Astrocyte of the spinal cord (primary cell): ENCODE measurements at regions not wholly inside any gene's neighbourhood (a gene's known extent, or its start where the extent isn't known, plus 50 kb on each side); places are given as distances from the start of the nearest gene placed in this dataset.

Experiments used
- DNase-seq: peaks from one replicate; pipeline ENCODE4 v3.0.0; 2011; ENCODE audit warnings: low read depth, low spot score
- H3K4me3 ChIP-seq: 2 replicates; pipeline ENCODE4 v1.5.1; 2011; ENCODE audit warnings: low read depth, mild to moderate bottlenecking, low read length, moderate library complexity
- CTCF ChIP-seq: IDR thresholded peaks from 2 replicates; pipeline ENCODE4 v1.5.1; 2012; ENCODE audit warnings: low read depth, mild to moderate bottlenecking, low read length, inconsistent platforms
- in situ Hi-C: cut with HindIII; loops from 2 replicates; pipeline ENCODE4 v1.10.0; 2017; ENCODE audit warnings: low sequenced_read_pairs

- in situ Hi-C loops, result no loop called here
- TF ChIP-seq CTCF, result no peak
Measured at GRCh38 chr18:40274618-40275196, 1680.3 kb upstream of the PIK3C3 start.

GRCh38 chr18:40272630-40273231 lies 1682.3 kb upstream of the PIK3C3 start:
- no peak for TF ChIP-seq CTCF
- in situ Hi-C loops, result no loop called here
- no peak overlapping the region for H3K4me3 ChIP-seq
- peak; percentile 22 for DNase-seq

More at GRCh38 chr18:40274618-40275196, 1680.3 kb upstream of the PIK3C3 start:
- H3K4me3 ChIP-seq, result no peak overlapping the region
- no peak for DNase-seq

- no peak for TF ChIP-seq CTCF
- no peak overlapping the region for H3K4me3 ChIP-seq
- in situ Hi-C loops, result no loop called here
- no peak for DNase-seq
Measured at GRCh38 chr18:40259115-40259835, 1695.8 kb upstream of the PIK3C3 start.

GRCh38 chr18:40258311-40258710 lies 1696.7 kb upstream of the PIK3C3 start:
- no peak for TF ChIP-seq CTCF
- H3K4me3 ChIP-seq, result no peak overlapping the region
- in situ Hi-C loops, result no loop called here
- DNase-seq, result no peak

GRCh38 chr18:40250236-40250635 lies 1704.8 kb upstream of the PIK3C3 start:
- peak; percentile 14 for DNase-seq
- no peak overlapping the region for H3K4me3 ChIP-seq

More at GRCh38 chr18:40250236-40250635, 1704.8 kb upstream of the PIK3C3 start:
- in situ Hi-C loops, result no loop called here
- no peak for TF ChIP-seq CTCF
